ENCODE measurements at regions not wholly inside any gene's neighbourhood (a gene's known extent, or its start where the extent isn't known, plus 50 kb on each side); places are given as distances from the start of the nearest gene placed in this dataset.
"Not testable (repeated sequence)": the region's sequence is repeated elsewhere in the genome, so short reads cannot be mapped to it uniquely, and the experiment has no call there.

DNA sequence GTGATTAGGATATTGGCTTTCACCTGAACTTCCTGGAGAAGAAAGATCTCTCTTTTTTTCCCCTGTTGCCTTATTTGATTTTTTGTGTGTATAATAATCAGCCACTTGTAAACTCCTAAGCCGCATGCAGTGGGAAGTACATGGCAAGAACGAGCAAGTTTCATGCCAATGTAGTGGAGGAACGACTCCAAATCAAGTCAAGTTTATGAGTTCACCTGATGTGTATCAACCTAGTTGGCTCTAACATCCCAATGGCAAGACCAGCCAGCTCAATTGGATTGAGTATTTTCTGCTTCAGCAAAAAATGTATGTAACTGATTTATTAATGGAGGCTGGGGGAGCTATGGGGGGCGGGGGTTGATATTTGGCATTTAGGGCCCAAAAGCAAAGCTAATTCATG lies 65.5 kb upstream of the LYZL1 start:
- intact Hi-C loops (cut with DNase I), result no loop called here
- no peak for DNase-seq (ENCODE audit: missing footprints)
- no peak for ATAC-seq

DNA sequence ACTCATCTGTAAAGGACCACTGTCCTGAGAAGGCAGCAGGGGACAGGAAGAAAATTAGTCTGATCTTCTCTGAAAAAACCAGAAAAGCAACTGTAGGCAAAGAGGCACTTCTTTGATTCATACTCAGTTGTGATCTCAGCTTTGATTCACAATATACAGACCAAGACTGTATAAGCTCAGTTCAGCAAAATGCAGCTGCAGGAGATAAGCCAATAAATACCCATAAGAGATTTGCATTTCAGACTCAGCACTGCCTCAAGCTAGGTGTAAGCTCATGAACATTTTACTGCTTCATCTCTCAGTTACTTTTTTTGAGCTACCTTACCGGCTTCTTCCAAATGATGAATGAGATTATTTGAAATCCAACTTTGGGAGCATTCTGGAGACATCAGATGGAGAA lies 64.2 kb upstream of the LYZL1 start:
- ATAC-seq (no peak), DNase-seq (ENCODE audit: missing footprints) (no peak)
- intact Hi-C loops (cut with DNase I), result no loop called here

DNA sequence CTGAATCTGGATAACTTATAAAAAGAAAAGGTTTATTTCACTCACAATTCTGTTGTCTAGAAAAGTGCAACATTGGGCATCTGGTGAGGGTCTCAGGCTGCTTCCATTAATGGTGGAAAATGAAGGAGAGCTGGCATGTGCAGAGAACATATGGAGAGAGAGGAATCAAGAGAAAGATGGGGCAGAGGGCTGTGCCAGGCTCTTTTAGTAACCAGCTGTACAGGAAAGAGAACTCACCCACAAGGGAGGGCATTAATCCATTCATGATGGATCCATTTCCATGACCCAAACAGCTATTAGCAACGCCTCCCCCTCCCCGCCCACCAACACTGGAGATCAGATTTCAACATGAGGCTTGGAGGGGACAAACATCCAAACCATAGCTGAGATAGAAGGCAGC lies 61.7 kb upstream of the LYZL1 start:
- intact Hi-C loops (cut with DNase I), result no loop called here
- no peak for ATAC-seq
- DNase-seq (ENCODE audit: missing footprints), result no peak

DNA sequence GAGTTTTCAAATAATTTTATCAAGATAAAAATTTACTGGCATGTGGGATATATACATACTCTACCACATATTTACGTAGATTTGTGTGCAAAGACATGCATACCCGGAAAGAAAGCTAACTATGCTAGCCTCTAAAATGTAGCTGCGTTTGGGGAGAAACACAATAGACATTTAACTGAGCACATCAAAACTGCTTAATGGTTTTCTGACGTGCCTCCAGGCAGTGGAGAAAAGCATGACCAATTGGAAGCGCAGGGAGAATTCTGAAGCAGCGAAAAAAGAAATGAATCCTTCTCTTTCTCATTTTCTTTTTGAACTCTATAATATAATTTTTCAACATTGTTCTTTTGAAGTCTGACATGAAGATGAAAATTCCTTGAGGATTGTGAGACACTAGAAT lies 60.3 kb upstream of the LYZL1 start:
- DNase-seq (ENCODE audit: missing footprints) (no peak), ATAC-seq (no peak)
- intact Hi-C loops (cut with DNase I), result no loop called here

DNA sequence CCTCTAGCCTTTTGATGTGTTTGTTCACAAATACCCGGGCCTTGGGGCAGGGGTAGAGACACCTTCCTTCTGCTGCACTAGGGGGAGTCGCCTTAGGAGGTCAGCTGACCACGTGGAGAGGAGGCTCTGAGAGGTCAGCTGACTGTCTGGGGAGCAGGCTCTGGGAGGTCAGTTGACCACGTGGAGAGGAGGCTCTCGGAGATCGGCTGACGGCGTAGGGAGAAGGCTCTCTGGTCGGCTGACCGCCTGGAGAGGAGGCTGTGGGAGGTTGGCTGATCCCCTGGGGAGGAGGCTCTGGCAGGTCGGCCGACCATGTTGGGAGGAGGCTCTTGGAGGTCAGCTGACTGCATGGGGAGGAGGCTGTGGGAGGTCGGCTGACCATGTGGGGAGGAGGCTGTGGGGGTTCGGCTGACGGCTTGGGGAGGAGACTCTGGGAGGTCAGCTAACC lies 59.6 kb upstream of the LYZL1 start:
- ATAC-seq, result no peak
- intact Hi-C loops (cut with DNase I), result no loop called here
- no peak for DNase-seq (ENCODE audit: missing footprints)

DNA sequence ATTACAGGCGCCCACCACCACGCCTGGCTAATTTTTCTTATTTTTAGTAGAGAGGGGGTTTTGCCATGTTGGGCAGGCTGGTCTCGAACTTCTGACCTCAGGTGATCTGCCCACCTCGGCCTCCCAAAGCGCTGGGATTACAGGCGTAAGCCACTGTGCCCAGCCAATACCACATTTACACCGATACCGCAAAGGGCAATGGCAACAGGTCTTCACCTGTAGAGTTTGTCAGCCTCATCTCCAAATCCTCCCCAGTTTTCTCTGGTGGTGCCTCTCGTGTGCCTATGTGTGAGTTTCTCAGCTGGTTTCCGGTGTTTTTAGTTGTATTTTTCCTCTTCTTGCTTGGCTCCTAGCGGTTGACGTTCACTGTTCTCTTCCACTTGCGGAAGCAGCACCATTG lies 52.0 kb upstream of the LYZL1 start:
- intact Hi-C loops (cut with DNase I); ATAC-seq; DNase-seq (ENCODE audit: missing footprints): not testable (repeated sequence)

DNA sequence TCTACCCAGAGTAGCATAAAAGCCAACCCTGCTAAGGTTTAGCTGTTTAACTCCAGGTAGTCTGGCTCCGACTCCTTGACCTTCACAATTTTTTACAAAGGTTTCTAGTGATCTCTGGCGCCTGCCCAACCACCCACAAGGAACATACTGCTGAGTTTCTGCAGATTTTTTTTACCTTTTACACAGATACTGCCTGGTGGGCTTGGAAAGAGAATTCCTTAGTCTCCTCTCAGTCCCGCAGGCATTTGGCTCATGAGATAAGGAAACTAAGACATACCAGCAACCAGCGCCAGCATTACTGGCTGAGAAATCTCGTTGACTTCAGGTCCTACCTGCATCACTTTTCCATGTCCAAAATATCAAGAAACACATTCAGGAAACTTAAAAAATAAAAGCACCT lies 51.1 kb upstream of the LYZL1 start:
- ATAC-seq (no peak), DNase-seq (ENCODE audit: missing footprints) (no peak)
- intact Hi-C loops (cut with DNase I), result no loop called here

DNA sequence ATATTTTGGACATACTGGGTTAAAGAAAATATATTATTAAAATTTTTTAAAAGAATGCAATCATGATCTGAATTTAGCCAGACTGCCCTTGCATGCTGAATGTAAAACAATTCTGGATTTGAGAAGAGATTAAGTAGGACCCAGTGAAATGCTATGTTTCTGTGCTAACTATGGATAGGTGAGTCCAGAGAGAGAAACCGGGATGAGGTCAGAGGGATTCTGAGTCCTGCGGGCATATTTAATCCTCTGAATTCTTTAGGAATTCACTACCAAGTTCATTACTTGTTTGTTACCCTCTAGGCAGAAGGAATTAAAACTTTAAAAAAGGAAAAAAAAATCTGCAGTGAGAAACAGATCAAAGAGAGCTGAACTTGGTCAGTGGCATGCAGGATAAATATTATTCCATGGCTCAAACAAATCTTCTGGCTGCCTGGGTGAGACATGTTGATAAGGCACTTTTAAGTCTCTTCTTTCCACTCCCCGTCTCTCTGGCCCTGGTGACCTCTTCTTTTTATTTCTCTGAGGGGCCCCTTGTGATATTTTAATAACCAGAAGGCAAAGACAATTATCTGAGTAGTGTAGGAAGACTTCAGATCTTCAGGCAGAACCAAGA lies 50.2 kb upstream of the LYZL1 start:
- intact Hi-C loops (cut with DNase I), result no loop called here
- DNase-seq (ENCODE audit: missing footprints), result no peak
- ATAC-seq, result no peak

Measured in Right ventricle myocardium inferior (tissue), 1 donor.